VCaP (cell line): ENCODE measurements at regions not wholly inside any gene's neighbourhood (a gene's known extent, or its start where the extent isn't known, plus 50 kb on each side); places are given as distances from the start of the nearest gene placed in this dataset.
"Not testable (repeated sequence)": the region's sequence is repeated elsewhere in the genome, so short reads cannot be mapped to it uniquely, and the experiment has no call there.

Experiments used
- H3K27ac ChIP-seq: fragments of 450-650 bp; 2 replicates; pipeline ENCODE4 v1.5.1; 2017
- CTCF ChIP-seq: fragments of 450-650 bp; conservative IDR thresholded peaks from 2 replicates; pipeline ENCODE4 v1.5.1; 2017; ENCODE audit warnings: mild to moderate bottlenecking, moderate library complexity

- TF ChIP-seq CTCF = no peak
- no peak overlapping the region for H3K27ac ChIP-seq
Measured at GRCh38 chr11:79503028-79503427, 62.2 kb upstream of the TENM4 start.

- no peak overlapping the region for H3K27ac ChIP-seq
- no peak for TF ChIP-seq CTCF
Measured at GRCh38 chr11:79501707-79502106, 60.9 kb upstream of the TENM4 start.

- H3K27ac ChIP-seq = not testable (repeated sequence)
Measured at GRCh38 chr11:79499929-79500328, 59.1 kb upstream of the TENM4 start.

- no peak for TF ChIP-seq CTCF
- H3K27ac ChIP-seq = no peak overlapping the region
Measured at GRCh38 chr11:79498667-79499066, 57.8 kb upstream of the TENM4 start.

GRCh38 chr11:79493555-79494171 is 52.8 kb upstream of the TENM4 start:
- peak; percentile 97 for TF ChIP-seq CTCF
- H3K27ac ChIP-seq = no peak overlapping the region

DNA sequence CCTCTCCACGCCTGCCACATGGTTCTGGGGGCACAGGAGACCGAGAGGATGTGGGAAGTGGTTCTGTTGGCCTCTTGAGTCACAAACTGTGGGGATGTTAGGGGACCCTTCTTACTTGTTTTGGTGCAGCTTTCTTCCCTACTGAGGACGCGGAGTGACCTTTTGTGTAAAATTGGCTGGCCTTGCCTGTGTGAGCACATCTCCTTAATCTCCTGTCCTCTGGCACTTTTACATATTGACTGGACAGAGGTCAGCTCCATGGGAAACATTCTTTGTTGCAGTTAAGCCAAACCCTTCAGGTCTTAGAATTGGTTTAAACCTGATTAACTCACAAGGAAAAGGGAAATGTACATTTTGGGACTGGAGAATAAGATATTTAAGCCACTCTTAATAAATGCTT is 51.2 kb upstream of the TENM4 start:
- TF ChIP-seq CTCF = no peak
- H3K27ac ChIP-seq = no peak overlapping the region
